Stomach (tissue), 4 donors: ENCODE measurements at regions not wholly inside any gene's neighbourhood (a gene's known extent, or its start where the extent isn't known, plus 50 kb on each side); places are given as distances from the start of the nearest gene placed in this dataset.

ENCODE experiments used
- POLR2A ChIP-seq, 4 donors: fragments of 450-650 bp; IDR thresholded peaks; one replicate each; pipeline ENCODE4 v1.6.1; 2016; ENCODE audit warnings: antibody characterized with exemption in 4 of 4, control low read depth in 2 of 4, mild to moderate bottlenecking in 1 of 4, moderate library complexity in 1 of 4
- POLR2AphosphoS5 ChIP-seq, 3 donors: sonication (generic); formaldehyde crosslinking; IDR thresholded peaks; one replicate each; pipeline ENCODE4 v1.6.1; 2016; ENCODE audit warnings: antibody characterized with exemption in 3 of 3

GRCh38 chr20:24406750-24407149, 62.7 kb upstream of the SYNDIG1 start:
- TF ChIP-seq POLR2AphosphoS5 (IDR thresholded peaks at IDR 0.05) (no peak), POLR2A (IDR thresholded peaks at IDR 0.05) (no peak)
